ENCODE measurements at regions not wholly inside any gene's neighbourhood (a gene's known extent, or its start where the extent isn't known, plus 50 kb on each side); places are given as distances from the start of the nearest gene placed in this dataset.

GRCh38 chr6:159114569-159114968, 54.6 kb upstream of the FNDC1 start:
- no peak overlapping the region for H4K8ac ChIP-seq (ENCODE audit: extremely low read depth, insufficient read depth, low read length)
- H3K14ac ChIP-seq (ENCODE audit: insufficient read length): no peak overlapping the region
- H2BK20ac ChIP-seq (ENCODE audit: low read length): no peak overlapping the region
- no peak overlapping the region for H4K5ac ChIP-seq (ENCODE audit: insufficient read length, low read depth, low read length)
- no peaks in the 10 kb centered on the region for H4K20me1 ChIP-seq (replicated peaks in 1 of 2; ENCODE audit: control insufficient read depth in 1 of 2, insufficient read depth in 2 of 2, low read length in 2 of 2)
- no peak overlapping the region for H3K4me3 ChIP-seq (ENCODE audit: extremely low read depth in 1 of 4, insufficient read depth in 2 of 4, low read depth in 3 of 4, low read length in 4 of 4)
- H3K4me1 ChIP-seq (replicated peaks in 1 of 4; ENCODE audit: control insufficient read depth in 3 of 4, insufficient read depth in 4 of 4, low read length in 3 of 4): no peaks in the 10 kb centered on the region
- H3K9ac ChIP-seq (replicated peaks in 1 of 4; ENCODE audit: extremely low read depth in 1 of 4, low read depth in 3 of 4, low read length in 3 of 4): no peak overlapping the region
- H3K4ac ChIP-seq (replicated peaks; ENCODE audit: insufficient read length, low read depth, low read length): no peak overlapping the region
- no peaks in the 10 kb centered on the region for H3K79me1 ChIP-seq (ENCODE audit: low read depth, low read length)
- no peaks in the 10 kb centered on the region for H3K79me2 ChIP-seq (ENCODE audit: control insufficient read depth in 1 of 2, insufficient read depth in 2 of 2, low read length in 2 of 2)
- no peak for TF ChIP-seq RBBP5 (IDR thresholded peaks at IDR 0.05; ENCODE audit: borderline replicate concordance, low read depth, low read length)
- ChIA-PET POLR2A (ENCODE audit: partially characterized antibody) (interaction anchor here (1.0 kb wide), 1 partner anchor 13 kb away, joined by 3 read pairs; no protein-coding TSS in a partner anchor), CTCF (ENCODE audit: partially characterized antibody) (interaction anchor here (1.2 to 2.2 kb wide), 5 partner anchors 8 to 105 kb away, joined by 4 to 10 read pairs (median 7); no protein-coding TSS in a partner anchor)
- WGBS, 2 experiments (ENCODE audit: extremely low coverage in 1 of 2, insufficient coverage in 1 of 2, insufficient read length in 1 of 2, insufficient replicate concordance in 2 of 2, low coverage in 1 of 2, low lambda C conversion rate in 2 of 2, missing lambda C conversion rate in 1 of 2): 85% methylated on average over 3 of the region's 3 CpGs; no CpG with 5 or more reads in 1 of the 2 experiments
- H2BK120ac ChIP-seq (replicated peaks; ENCODE audit: low read depth, low read length): no peak overlapping the region
- H4K91ac ChIP-seq (replicated peaks; ENCODE audit: insufficient read length, low read length): no peak overlapping the region
- no peak overlapping the region for H2AK5ac ChIP-seq (ENCODE audit: low read depth, low read length)
- FAIRE-seq (no peak), DNase-seq (ENCODE audit: low read depth in 1 of 2, low spot score in 2 of 2) (no peak)
- H3K56ac ChIP-seq (replicated peaks; ENCODE audit: insufficient read length, low read depth, low read length): no peak overlapping the region
- no peaks in the 10 kb centered on the region for H3K36me3 ChIP-seq (ENCODE audit: control insufficient read depth in 2 of 4, insufficient read depth in 4 of 4, low read length in 3 of 4)
- H3K23ac ChIP-seq (ENCODE audit: insufficient read length): no peak overlapping the region
- H3K18ac ChIP-seq (ENCODE audit: extremely low read depth, low read length): no peak overlapping the region
- H2AFZ ChIP-seq (ENCODE audit: low read length): no peak overlapping the region
- no peak overlapping the region for H2BK5ac ChIP-seq (ENCODE audit: low read depth, low read length)
- no peak overlapping the region for H2BK15ac ChIP-seq (ENCODE audit: low read length)
- H3K27me3 ChIP-seq (replicated peaks in 1 of 4; ENCODE audit: control insufficient read depth in 3 of 4, extremely low read depth in 1 of 4, insufficient read depth in 3 of 4, low read length in 3 of 4): peaks cover 0 to 2% (median 0%) of the 10 kb centered on the region in 4 experiments; a peak in 1 of 7 replicates
- H3K23me2 ChIP-seq (ENCODE audit: low read depth, low read length): no peaks in the 10 kb centered on the region
- no peak overlapping the region for H3K27ac ChIP-seq (ENCODE audit: low read depth, low read length)
- H2BK12ac ChIP-seq (ENCODE audit: low read depth, low read length): no peak overlapping the region
- no peaks in the 10 kb centered on the region for H3K9me3 ChIP-seq (ENCODE audit: insufficient read depth in 2 of 2, low read depth in 1 of 2, low read length in 1 of 2)
- H3K4me2 ChIP-seq (ENCODE audit: insufficient read depth in 1 of 2, low read depth in 2 of 2, low read length in 2 of 2): no peak overlapping the region

Measured in H1 (cell line).